HEK293T (cell line): ENCODE measurements at regions not wholly inside any gene's neighbourhood (a gene's known extent, or its start where the extent isn't known, plus 50 kb on each side); places are given as distances from the start of the nearest gene placed in this dataset.

ENCODE experiments used
- ELF4 ChIP-seq: fragments of 450-650 bp; IDR thresholded peaks from 2 replicates; pipeline ENCODE4 v1.6.1; 2017; ENCODE audit warnings: antibody characterized with exemption
- FOXA1 ChIP-seq: fragments of 450-650 bp; IDR thresholded peaks from 2 replicates; pipeline ENCODE4 v1.6.1; 2016; ENCODE audit warnings: mild to moderate bottlenecking
- FOXK2 ChIP-seq: fragments of 450-650 bp; IDR thresholded peaks from 2 replicates; pipeline ENCODE4 v1.6.1; 2016; ENCODE audit warnings: mild to moderate bottlenecking
- HDGF ChIP-seq: fragments of 450-650 bp; IDR thresholded peaks from 2 replicates; pipeline ENCODE4 v1.6.1; 2017; ENCODE audit warnings: antibody characterized with exemption, borderline replicate concordance
- NFRKB ChIP-seq: fragments of 450-650 bp; IDR thresholded peaks from 2 replicates; pipeline ENCODE4 v1.6.1; 2016; ENCODE audit warnings: mild to moderate bottlenecking, moderate library complexity
- SP1 ChIP-seq: fragments of 450-650 bp; IDR thresholded peaks from 2 replicates; pipeline ENCODE4 v1.6.1; 2017
- SUZ12 ChIP-seq: fragments of 450-650 bp; IDR thresholded peaks from 2 replicates; pipeline ENCODE4 v1.6.1; 2016; ENCODE audit warnings: mild to moderate bottlenecking
- ZNF384 ChIP-seq: fragments of 450-650 bp; IDR thresholded peaks from 2 replicates; pipeline ENCODE4 v1.6.1; 2016

DNA sequence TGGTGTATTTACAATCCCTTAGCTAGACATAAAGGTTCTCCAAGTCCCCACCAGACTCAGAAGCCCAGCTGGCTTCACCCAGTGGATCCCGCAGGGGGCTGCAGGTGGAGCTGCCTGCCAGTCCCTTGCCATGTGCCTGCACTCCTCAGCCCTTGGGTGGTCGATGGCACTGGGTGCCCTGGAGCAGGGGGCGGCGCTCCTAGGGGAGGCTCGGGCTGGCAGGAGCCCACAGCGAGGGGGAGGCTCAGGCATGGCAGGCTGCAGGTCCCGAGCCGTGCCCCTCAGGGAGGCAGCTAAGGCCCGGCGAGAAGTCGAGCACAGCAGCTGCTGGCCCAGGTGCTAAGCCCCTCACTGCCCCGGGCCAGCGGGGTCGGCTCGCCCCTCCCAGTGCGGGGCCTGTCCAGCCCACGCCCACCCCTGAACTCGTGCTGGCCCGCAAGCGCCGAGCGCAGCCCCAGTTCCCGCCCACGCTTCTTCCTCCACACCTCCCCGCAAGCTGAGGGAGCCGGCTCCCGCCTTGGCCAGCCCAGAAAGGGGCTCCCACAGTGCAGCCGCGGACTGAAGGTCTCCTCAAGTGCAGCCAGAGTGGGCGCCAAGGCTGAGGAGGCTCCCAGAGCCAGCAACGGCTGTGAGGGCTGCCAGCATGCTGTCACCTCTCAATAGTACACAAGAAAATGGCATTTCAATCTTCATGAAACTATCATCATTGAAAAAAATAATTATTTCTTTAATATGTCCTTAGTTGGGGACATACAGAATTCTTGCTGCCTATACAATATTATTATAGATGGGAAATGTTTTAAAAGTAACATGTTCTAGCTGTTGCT lies 189.1 kb downstream of the SLC7A11 start:
- TF ChIP-seq NFRKB: no peak
- no peak for TF ChIP-seq ZNF384
- no peak for TF ChIP-seq SP1
- TF ChIP-seq ELF4: no peak
- no peak for TF ChIP-seq FOXK2
- no peak for TF ChIP-seq SUZ12
- TF ChIP-seq HDGF: no peak
- no peak for TF ChIP-seq FOXA1
